ENCODE measurements at regions not wholly inside any gene's neighbourhood (a gene's known extent, or its start where the extent isn't known, plus 50 kb on each side); places are given as distances from the start of the nearest gene placed in this dataset.

DNA sequence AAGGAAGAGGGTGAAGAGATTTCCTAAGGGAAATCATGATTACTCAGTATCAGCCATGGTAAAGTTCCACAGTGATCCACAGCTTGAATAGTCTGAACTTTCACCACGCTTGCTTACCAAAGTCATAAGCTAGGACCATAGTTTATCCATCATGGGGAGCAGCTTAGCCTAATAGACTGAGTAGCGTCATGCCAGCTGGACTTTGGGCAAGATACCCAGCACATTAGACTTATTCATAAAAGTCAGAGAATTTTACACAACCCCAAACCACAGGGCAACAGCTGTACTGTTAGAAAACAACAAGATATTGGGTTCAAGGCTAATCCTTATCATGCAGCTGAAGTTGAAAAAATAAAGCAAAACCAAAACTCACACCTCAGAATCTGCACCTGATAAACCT, 491.0 kb downstream of the XPNPEP1 start:
- H3K9me3 Mint-ChIP-seq = no peaks in the 10 kb centered on the region
- intact Hi-C loops (cut with micrococcal nuclease) = no loop called here
- H3K4me3 Mint-ChIP-seq = no peak overlapping the region
- no peaks in the 10 kb centered on the region for H3K27me3 Mint-ChIP-seq
- POLR2A ChIA-PET = no interaction called here
- CTCF ChIA-PET = no interaction called here
- TF ChIP-seq, protein P1, sequence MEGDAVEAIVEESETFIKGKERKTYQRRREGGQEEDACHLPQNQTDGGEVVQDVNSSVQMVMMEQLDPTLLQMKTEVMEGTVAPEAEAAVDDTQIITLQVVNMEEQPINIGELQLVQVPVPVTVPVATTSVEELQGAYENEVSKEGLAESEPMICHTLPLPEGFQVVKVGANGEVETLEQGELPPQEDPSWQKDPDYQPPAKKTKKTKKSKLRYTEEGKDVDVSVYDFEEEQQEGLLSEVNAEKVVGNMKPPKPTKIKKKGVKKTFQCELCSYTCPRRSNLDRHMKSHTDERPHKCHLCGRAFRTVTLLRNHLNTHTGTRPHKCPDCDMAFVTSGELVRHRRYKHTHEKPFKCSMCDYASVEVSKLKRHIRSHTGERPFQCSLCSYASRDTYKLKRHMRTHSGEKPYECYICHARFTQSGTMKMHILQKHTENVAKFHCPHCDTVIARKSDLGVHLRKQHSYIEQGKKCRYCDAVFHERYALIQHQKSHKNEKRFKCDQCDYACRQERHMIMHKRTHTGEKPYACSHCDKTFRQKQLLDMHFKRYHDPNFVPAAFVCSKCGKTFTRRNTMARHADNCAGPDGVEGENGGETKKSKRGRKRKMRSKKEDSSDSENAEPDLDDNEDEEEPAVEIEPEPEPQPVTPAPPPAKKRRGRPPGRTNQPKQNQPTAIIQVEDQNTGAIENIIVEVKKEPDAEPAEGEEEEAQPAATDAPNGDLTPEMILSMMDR (IDR thresholded peaks at IDR 0.05) = no peak
- H3K27ac Mint-ChIP-seq = no peak overlapping the region
- DNase-seq (no peak), ATAC-seq (ENCODE audit: low read depth) (no peak)
- no peaks in the 10 kb centered on the region for H3K4me1 Mint-ChIP-seq
- no peaks in the 10 kb centered on the region for H3K36me3 Mint-ChIP-seq (ENCODE audit: low read depth)

DNA sequence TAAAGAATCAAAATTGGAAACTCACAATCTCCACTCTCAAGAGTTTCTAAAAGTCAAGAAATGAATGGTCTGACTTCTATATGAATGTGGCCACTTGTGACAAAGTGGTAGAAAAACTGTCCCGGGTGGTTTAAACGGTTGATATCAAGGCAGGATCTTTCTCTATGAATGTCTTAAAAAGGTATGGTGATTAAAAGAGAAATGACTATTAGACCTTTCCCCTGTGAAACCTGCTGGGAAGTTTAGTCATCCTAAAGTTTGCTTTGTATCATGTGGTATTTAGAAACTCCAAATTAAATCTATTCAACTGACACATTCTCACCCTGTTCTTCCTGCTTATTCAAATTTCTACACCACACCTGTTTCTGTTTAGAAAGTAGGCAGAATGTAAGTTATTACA, 492.5 kb downstream of the XPNPEP1 start:
- no peak overlapping the region for H3K4me3 Mint-ChIP-seq
- no peaks in the 10 kb centered on the region for H3K27me3 Mint-ChIP-seq
- no peak overlapping the region for H3K27ac Mint-ChIP-seq
- H3K4me1 Mint-ChIP-seq = no peaks in the 10 kb centered on the region
- ChIA-PET POLR2A (no interaction called here), CTCF (no interaction called here)
- ATAC-seq (ENCODE audit: low read depth) (no peak), DNase-seq (no peak)
- intact Hi-C loops (cut with micrococcal nuclease) = no loop called here
- H3K36me3 Mint-ChIP-seq (ENCODE audit: low read depth) = no peaks in the 10 kb centered on the region
- no peaks in the 10 kb centered on the region for H3K9me3 Mint-ChIP-seq
- TF ChIP-seq, protein P1 (IDR thresholded peaks at IDR 0.05) = no peak

DNA sequence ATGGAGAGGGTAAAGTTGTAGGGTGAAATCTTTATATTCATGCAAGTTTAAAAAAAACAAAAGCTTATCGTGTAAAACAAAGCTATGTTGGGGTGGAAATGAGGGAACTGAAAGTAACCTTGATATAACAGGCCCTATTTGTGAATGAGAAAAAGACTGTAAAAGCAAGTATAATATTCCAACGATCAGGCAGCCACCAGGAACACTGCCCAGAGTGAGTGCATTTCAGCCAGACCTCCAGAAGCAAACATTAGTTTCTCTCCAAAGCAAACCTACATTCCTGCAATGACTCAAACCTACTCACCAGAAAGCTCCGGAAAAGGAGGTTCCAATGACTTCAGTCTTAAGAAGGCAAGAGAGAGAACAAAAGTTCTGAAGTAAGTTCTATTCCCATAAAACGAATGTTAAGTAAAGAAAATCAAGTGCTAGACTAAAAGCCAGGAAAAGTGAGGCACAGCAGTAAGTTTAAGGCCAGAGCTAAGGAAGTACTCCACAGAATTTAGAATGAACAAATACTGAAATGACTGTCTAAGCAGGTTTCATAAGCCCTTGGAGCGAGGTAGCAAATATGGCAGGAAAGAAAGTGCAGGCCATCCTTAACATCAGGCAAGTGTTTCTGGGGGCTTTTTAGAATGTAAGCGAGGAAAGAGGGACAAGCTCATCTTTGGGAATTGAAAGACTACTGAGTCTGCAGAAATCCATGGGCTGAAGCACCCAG, 493.1 kb downstream of the XPNPEP1 start:
- H3K9me3 Mint-ChIP-seq = no peaks in the 10 kb centered on the region
- H3K4me3 Mint-ChIP-seq = no peak overlapping the region
- ATAC-seq (ENCODE audit: low read depth) (no peak), DNase-seq (no peak)
- H3K4me1 Mint-ChIP-seq = no peaks in the 10 kb centered on the region
- TF ChIP-seq, protein P1 (IDR thresholded peaks at IDR 0.05) = no peak
- intact Hi-C loops (cut with micrococcal nuclease) = no loop called here
- CTCF ChIA-PET = no interaction called here
- no peak overlapping the region for H3K27ac Mint-ChIP-seq
- no peaks in the 10 kb centered on the region for H3K27me3 Mint-ChIP-seq
- POLR2A ChIA-PET = no interaction called here
- no peaks in the 10 kb centered on the region for H3K36me3 Mint-ChIP-seq (ENCODE audit: low read depth)

DNA sequence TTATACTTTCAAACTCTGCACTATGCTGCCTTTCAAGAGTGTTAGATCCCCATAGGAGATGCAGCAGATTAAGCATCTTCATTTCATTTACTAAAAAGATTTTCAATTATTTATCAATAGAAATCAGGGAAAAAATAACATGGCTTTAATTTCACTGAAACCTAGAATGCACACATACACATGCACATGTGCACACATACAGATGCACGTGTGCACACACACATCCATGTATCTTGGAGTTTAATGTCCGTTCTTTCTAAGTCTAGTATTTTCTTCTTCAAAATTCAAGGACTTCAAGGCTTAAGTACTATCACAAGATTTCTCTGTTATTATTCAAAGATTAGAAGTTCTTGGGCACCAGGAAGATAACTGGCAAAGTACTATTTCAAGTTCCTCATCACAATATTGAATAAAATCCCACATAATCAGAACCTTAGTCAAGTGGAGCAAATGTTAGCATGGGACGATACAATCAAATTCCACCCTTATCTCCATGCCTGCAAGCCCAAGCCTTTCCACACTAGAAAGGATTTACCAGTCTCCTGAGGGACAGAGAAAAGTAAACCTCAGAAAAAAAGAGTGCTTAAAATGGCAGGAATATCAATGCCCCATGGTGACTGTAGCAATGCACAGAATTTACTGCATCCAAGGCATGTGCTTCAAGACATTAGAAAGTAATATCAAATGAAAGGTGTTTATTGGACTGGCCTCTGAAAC, 494.4 kb downstream of the XPNPEP1 start:
- no peaks in the 10 kb centered on the region for H3K36me3 Mint-ChIP-seq (ENCODE audit: low read depth)
- intact Hi-C loops (cut with micrococcal nuclease) = no loop called here
- TF ChIP-seq, protein P1 (IDR thresholded peaks at IDR 0.05) = no peak
- DNase-seq (no peak), ATAC-seq (ENCODE audit: low read depth) (no peak)
- H3K4me3 Mint-ChIP-seq = no peak overlapping the region
- H3K4me1 Mint-ChIP-seq = no peaks in the 10 kb centered on the region
- H3K27me3 Mint-ChIP-seq = no peaks in the 10 kb centered on the region
- no peaks in the 10 kb centered on the region for H3K9me3 Mint-ChIP-seq
- ChIA-PET CTCF (no interaction called here), POLR2A (no interaction called here)
- H3K27ac Mint-ChIP-seq = no peak overlapping the region

DNA sequence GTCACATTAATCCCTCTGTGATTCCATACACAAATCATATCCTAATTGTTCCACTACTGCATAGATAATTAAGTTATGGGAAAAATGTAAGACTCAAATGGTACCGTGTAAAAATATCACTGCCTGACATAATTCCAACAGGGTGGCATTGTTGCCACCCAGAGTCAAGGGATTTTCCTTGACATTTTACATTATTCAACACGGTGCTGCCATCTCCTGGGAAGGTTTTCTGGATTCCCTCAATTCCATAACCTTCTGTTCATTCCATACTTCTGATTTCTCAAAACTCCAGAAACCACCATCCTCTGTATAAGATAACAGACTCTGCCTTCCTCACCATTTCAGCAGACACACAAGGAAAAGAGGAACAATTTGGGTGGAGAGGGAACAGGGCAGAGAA, 495.9 kb downstream of the XPNPEP1 start:
- H3K27ac Mint-ChIP-seq = no peak overlapping the region
- DNase-seq = no peak
- no peak for ATAC-seq (ENCODE audit: low read depth)
- H3K27me3 Mint-ChIP-seq = no peaks in the 10 kb centered on the region
- no peaks in the 10 kb centered on the region for H3K9me3 Mint-ChIP-seq
- intact Hi-C loops (cut with micrococcal nuclease) = no loop called here
- ChIA-PET CTCF (no interaction called here), POLR2A (no interaction called here)
- TF ChIP-seq, protein P1 (IDR thresholded peaks at IDR 0.05) = no peak
- H3K4me3 Mint-ChIP-seq = no peak overlapping the region
- no peaks in the 10 kb centered on the region for H3K4me1 Mint-ChIP-seq
- no peaks in the 10 kb centered on the region for H3K36me3 Mint-ChIP-seq (ENCODE audit: low read depth)
